ENCODE measurements at regions not wholly inside any gene's neighbourhood (a gene's known extent, or its start where the extent isn't known, plus 50 kb on each side); places are given as distances from the start of the nearest gene placed in this dataset.
"Not testable (repeated sequence)": the region's sequence is repeated elsewhere in the genome, so short reads cannot be mapped to it uniquely, and the experiment has no call there.

GRCh38 chr1:229150518-229150917, 120.4 kb upstream of the RAB4A start:
- H3K4me3 ChIP-seq (ENCODE audit: low read depth, poor library complexity, severe bottlenecking): no peak overlapping the region
- TF ChIP-seq POLR2A (IDR thresholded peaks at IDR 0.05) (no peak), CTCF (IDR thresholded peaks at IDR 0.05) (no peak)
- intact Hi-C loops (cut with DNase I; ENCODE audit: low total_unique reads): no loop called here
- WGBS, 2 donors: 77 to 85% methylated on average over 7 of the region's 7 CpGs
- DNase-seq (ENCODE audit: low spot score in 2 of 2): no peak

- WGBS, 2 donors: 91 to 94% methylated on average over 4 of the region's 4 CpGs
- intact Hi-C loops (cut with DNase I; ENCODE audit: low total_unique reads); DNase-seq (ENCODE audit: low spot score in 2 of 2); H3K4me3 ChIP-seq (ENCODE audit: low read depth, poor library complexity, severe bottlenecking): not testable (repeated sequence)
These were observed 119.5 kb upstream of the RAB4A start for GRCh38 chr1:229151412-229151811.

GRCh38 chr1:229152311-229152710, 118.6 kb upstream of the RAB4A start:
- intact Hi-C loops (cut with DNase I; ENCODE audit: low total_unique reads): no loop called here
- TF ChIP-seq POLR2A (IDR thresholded peaks at IDR 0.05) (no peak), CTCF (IDR thresholded peaks at IDR 0.05) (no peak)

GRCh38 chr1:229153955-229154548, 116.9 kb upstream of the RAB4A start:
- intact Hi-C loops (cut with DNase I; ENCODE audit: low total_unique reads): no loop called here
- 85 to 98% methylated on average over 2 of the region's 2 CpGs for WGBS, 2 donors
- DNase-seq (ENCODE audit: low spot score in 2 of 2): no peak
- TF ChIP-seq CTCF (IDR thresholded peaks at IDR 0.05) (no peak), POLR2A (IDR thresholded peaks at IDR 0.05) (no peak)
- H3K4me3 ChIP-seq (ENCODE audit: low read depth, poor library complexity, severe bottlenecking): no peak overlapping the region

More at GRCh38 chr1:229152311-229152710, 118.6 kb upstream of the RAB4A start:
- no peak overlapping the region for H3K4me3 ChIP-seq (ENCODE audit: low read depth, poor library complexity, severe bottlenecking)
- no peak for DNase-seq (ENCODE audit: low spot score in 2 of 2)
- 84 to 87% methylated on average over 2 of the region's 2 CpGs for WGBS, 2 donors

GRCh38 chr1:229154811-229155210, 116.1 kb upstream of the RAB4A start:
- no peak for DNase-seq (ENCODE audit: low spot score in 2 of 2)
- intact Hi-C loops (cut with DNase I; ENCODE audit: low total_unique reads): no loop called here
- H3K4me3 ChIP-seq (ENCODE audit: low read depth, poor library complexity, severe bottlenecking): no peak overlapping the region
- WGBS, 2 donors: 93 to 94% methylated on average over 3 of the region's 3 CpGs
- no peak for TF ChIP-seq POLR2A (IDR thresholded peaks at IDR 0.05)

- WGBS, 2 donors: 69 to 75% methylated on average over 9 of the region's 9 CpGs
- no peak for DNase-seq (ENCODE audit: low spot score in 2 of 2)
- TF ChIP-seq CTCF (IDR thresholded peaks at IDR 0.05): no peak
- no peak for TF ChIP-seq POLR2A (IDR thresholded peaks at IDR 0.05)
- intact Hi-C loops (cut with DNase I; ENCODE audit: low total_unique reads): no loop called here
- H3K4me3 ChIP-seq (ENCODE audit: low read depth, poor library complexity, severe bottlenecking): no peak overlapping the region
These were observed 115.4 kb upstream of the RAB4A start for GRCh38 chr1:229155472-229155871.

GRCh38 chr1:229156872-229157271, 114.0 kb upstream of the RAB4A start:
- H3K4me3 ChIP-seq (ENCODE audit: low read depth, poor library complexity, severe bottlenecking): no peak overlapping the region
- no peak for DNase-seq (ENCODE audit: low spot score in 2 of 2)
- WGBS, 2 donors: 63 to 76% methylated on average over 3 of the region's 3 CpGs
- intact Hi-C loops (cut with DNase I; ENCODE audit: low total_unique reads): no loop called here
- TF ChIP-seq CTCF (IDR thresholded peaks at IDR 0.05): peak in 1 of 3 donors; percentile 54
- no peak for TF ChIP-seq POLR2A (IDR thresholded peaks at IDR 0.05)
